ENCODE measurements at regions not wholly inside any gene's neighbourhood (a gene's known extent, or its start where the extent isn't known, plus 50 kb on each side); places are given as distances from the start of the nearest gene placed in this dataset.

DNA sequence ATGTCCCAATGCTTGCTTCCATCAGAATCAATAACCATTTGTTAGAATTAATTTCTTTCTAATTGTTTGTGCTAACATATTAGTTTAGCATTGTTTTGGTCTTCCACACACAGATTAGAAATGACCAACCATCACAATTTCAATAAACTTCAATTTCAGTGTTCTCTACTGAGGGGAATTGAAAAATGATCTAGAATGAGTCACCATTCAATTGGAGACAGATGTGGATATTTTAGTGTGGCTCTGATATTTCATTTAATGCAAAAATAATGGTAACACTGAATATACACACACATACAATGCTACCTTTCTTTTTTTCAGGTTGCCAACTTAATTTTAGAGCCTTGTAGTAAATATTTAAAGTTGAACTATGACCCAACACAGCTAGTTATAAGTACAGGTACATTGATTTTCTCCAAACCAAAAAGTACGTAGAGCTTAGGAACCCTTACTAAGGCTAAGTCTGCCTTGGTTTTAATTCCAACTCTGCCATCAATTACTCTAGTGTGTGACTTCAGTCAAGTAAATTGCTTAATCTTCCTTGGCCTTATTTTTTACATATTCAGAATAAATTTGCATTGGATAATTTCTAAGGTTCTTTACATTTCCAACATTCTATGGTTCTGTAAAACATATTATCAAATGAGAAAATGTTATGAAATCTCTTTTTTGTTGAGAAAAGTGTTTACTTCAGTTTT, 143.9 kb downstream of the DMRTA1 start:
- H3K4me3 ChIP-seq = no peak overlapping the region
- no peak for DNase-seq (ENCODE audit: low spot score)
- TF ChIP-seq, protein P1, sequence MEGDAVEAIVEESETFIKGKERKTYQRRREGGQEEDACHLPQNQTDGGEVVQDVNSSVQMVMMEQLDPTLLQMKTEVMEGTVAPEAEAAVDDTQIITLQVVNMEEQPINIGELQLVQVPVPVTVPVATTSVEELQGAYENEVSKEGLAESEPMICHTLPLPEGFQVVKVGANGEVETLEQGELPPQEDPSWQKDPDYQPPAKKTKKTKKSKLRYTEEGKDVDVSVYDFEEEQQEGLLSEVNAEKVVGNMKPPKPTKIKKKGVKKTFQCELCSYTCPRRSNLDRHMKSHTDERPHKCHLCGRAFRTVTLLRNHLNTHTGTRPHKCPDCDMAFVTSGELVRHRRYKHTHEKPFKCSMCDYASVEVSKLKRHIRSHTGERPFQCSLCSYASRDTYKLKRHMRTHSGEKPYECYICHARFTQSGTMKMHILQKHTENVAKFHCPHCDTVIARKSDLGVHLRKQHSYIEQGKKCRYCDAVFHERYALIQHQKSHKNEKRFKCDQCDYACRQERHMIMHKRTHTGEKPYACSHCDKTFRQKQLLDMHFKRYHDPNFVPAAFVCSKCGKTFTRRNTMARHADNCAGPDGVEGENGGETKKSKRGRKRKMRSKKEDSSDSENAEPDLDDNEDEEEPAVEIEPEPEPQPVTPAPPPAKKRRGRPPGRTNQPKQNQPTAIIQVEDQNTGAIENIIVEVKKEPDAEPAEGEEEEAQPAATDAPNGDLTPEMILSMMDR (IDR thresholded peaks at IDR 0.05) = no peak
- no peak overlapping the region for H3K27ac ChIP-seq

DNA sequence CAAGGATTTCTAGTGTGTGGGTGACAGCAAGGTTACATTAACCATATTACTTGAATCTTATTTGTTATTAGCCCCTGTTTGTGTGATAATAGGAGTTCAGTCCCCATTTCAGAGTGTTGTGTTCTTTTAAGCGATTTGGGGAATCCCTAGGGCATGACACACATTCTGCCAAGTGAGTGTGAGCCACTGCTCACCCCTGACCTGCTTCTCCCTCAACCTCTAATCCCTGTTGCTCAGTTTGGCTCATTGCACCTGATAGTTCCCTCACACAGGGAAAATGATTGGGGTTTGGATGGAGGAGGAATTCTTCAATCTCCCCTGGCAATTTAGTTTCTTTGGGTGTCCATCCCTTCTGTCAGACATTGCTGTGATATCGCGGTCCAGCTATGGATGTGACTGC, 149.2 kb downstream of the DMRTA1 start:
- DNase-seq (ENCODE audit: low spot score) = no peak
- TF ChIP-seq, protein P1 (IDR thresholded peaks at IDR 0.05) = no peak
- H3K27ac ChIP-seq = no peak overlapping the region
- no peak overlapping the region for H3K4me3 ChIP-seq

- TF ChIP-seq, protein P1 (IDR thresholded peaks at IDR 0.05) = no peak
- Histone ChIP-seq H3K27ac (no peak overlapping the region), H3K4me3 (no peak overlapping the region)
- no peak for DNase-seq (ENCODE audit: low spot score)
Observed at GRCh38 chr9:22617156-22617555, 170.5 kb downstream of the DMRTA1 start.

- H3K4me3 ChIP-seq = no peak overlapping the region
- TF ChIP-seq, protein P1 (IDR thresholded peaks at IDR 0.05) = no peak
- DNase-seq (ENCODE audit: low spot score) = no peak
- H3K27ac ChIP-seq = no peak overlapping the region
Observed at GRCh38 chr9:22622815-22623214, 176.2 kb downstream of the DMRTA1 start.

GRCh38 chr9:22623236-22623635, 176.6 kb downstream of the DMRTA1 start:
- TF ChIP-seq, protein P1 (IDR thresholded peaks at IDR 0.05) = no peak
- DNase-seq (ENCODE audit: low spot score) = no peak
- Histone ChIP-seq H3K4me3 (no peak overlapping the region), H3K27ac (no peak overlapping the region)

DNA sequence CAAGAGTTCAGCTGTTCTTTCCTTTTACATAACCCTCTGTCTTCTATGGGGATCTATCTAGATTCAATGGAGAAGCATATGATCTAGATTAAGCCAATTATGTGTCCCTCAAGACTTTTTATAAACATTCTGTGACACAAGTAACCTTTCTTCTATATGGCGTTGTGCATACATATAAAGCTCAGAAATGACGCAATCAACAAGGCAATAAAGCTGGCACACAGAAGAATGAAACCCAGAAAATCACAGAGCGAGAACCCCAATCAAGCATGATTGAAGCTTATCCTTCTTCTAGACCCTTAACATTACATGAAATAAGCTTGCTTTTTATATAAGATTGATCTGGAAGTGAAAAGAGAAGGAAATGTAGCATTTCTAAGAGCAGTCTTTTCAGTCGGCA, 178.9 kb downstream of the DMRTA1 start:
- TF ChIP-seq, protein P1 (IDR thresholded peaks at IDR 0.05) = no peak
- no peak for DNase-seq (ENCODE audit: low spot score)
- no peak overlapping the region for H3K4me3 ChIP-seq
- H3K27ac ChIP-seq = no peak overlapping the region

DNA sequence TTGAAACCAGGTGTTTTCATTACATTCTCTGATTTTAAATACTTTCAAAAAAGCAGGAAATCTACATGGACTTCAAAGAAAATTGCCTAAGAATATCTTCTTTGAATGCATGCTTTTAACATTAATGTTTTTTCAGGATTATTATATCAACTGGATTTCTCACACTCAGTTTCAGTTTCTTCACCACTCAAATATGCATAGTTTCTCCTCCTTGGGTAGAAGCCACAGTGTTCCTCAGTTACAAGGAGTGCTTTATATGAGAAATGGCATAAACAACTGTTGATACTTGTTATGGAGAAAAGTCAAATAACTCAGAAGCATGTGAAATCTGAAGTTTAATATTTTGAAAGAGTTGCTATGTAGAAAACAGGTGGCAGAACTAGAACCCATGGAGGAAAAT, 196.9 kb downstream of the DMRTA1 start:
- H3K4me3 ChIP-seq = no peak overlapping the region
- no peak for DNase-seq (ENCODE audit: low spot score)
- TF ChIP-seq, protein P1 (IDR thresholded peaks at IDR 0.05) = no peak
- H3K27ac ChIP-seq = no peak overlapping the region
